Stromal cell of bone marrow (primary cell): ENCODE measurements at regions not wholly inside any gene's neighbourhood (a gene's known extent, or its start where the extent isn't known, plus 50 kb on each side); places are given as distances from the start of the nearest gene placed in this dataset.
"Not testable (repeated sequence)": the region's sequence is repeated elsewhere in the genome, so short reads cannot be mapped to it uniquely, and the experiment has no call there.

Experiments used
- DNase-seq: peaks from one replicate; pipeline ENCODE4 v3.0.0-alpha.2; 2012; ENCODE audit warnings: low read depth

- DNase-seq = no peak
Measured at GRCh38 chr12:105892362-105892910, 246.3 kb downstream of the NUAK1 start.

- not testable (repeated sequence) for DNase-seq
Measured at GRCh38 chr12:105895197-105895832, 243.4 kb downstream of the NUAK1 start.

- DNase-seq = no peak
Measured at GRCh38 chr12:105897311-105897725, 241.4 kb downstream of the NUAK1 start.

- not testable (repeated sequence) for DNase-seq
Measured at GRCh38 chr12:105898271-105898670, 240.5 kb downstream of the NUAK1 start.

GRCh38 chr12:105899589-105899988 is 239.2 kb downstream of the NUAK1 start:
- no peak for DNase-seq

GRCh38 chr12:105906561-105906960 is 232.2 kb downstream of the NUAK1 start:
- DNase-seq = no peak

GRCh38 chr12:105907982-105908381 is 230.8 kb downstream of the NUAK1 start:
- DNase-seq = no peak

GRCh38 chr12:105910030-105910429 is 228.7 kb downstream of the NUAK1 start:
- DNase-seq = no peak

- no peak for DNase-seq
Measured at GRCh38 chr12:105911966-105912365, 226.8 kb downstream of the NUAK1 start.

- no peak for DNase-seq
Measured at GRCh38 chr12:105912882-105913678, 225.7 kb downstream of the NUAK1 start.

- DNase-seq = no peak
Measured at GRCh38 chr12:105915997-105916759, 222.6 kb downstream of the NUAK1 start.

GRCh38 chr12:105916760-105917039 is 222.1 kb downstream of the NUAK1 start:
- no peak for DNase-seq

- no peak for DNase-seq
Measured at GRCh38 chr12:105920161-105920684, 218.5 kb downstream of the NUAK1 start.

- no peak for DNase-seq
Measured at GRCh38 chr12:105921055-105921454, 217.7 kb downstream of the NUAK1 start.

GRCh38 chr12:105921872-105922669 is 216.7 kb downstream of the NUAK1 start:
- DNase-seq = no peak

- DNase-seq = peak; percentile 21
Measured at GRCh38 chr12:105922670-105923102, 216.1 kb downstream of the NUAK1 start.

- DNase-seq = no peak
Measured at GRCh38 chr12:105924526-105925208, 214.1 kb downstream of the NUAK1 start.

- no peak for DNase-seq
Measured at GRCh38 chr12:105927564-105927963, 211.2 kb downstream of the NUAK1 start.

- DNase-seq = no peak
Measured at GRCh38 chr12:105928436-105928835, 210.3 kb downstream of the NUAK1 start.

GRCh38 chr12:105929192-105929591 is 209.6 kb downstream of the NUAK1 start:
- DNase-seq = no peak
